DND-41 (cell line): ENCODE measurements at regions not wholly inside any gene's neighbourhood (a gene's known extent, or its start where the extent isn't known, plus 50 kb on each side); places are given as distances from the start of the nearest gene placed in this dataset.

Experiments
- ATAC-seq: fragments of 200-7000 bp; cut with Tn5 transposase; 3 replicates; pipeline ENCODE4 v1.9.1; 2021; ENCODE audit warnings: low read depth; ENCODE audit not compliant: insufficient read depth
- DNase-seq: peaks from one replicate; pipeline ENCODE4 v3.0.0-alpha.2; 2020
- H2AFZ ChIP-seq: 2 replicates; pipeline ENCODE4 v1.6.0; 2012; ENCODE audit warnings: low read depth, low read length
- H3K27ac ChIP-seq: 2 replicates; pipeline ENCODE4 v1.5.1; 2012; ENCODE audit warnings: low read length, inconsistent platforms
- H3K27me3 ChIP-seq: fragments of 200-600 bp; sonication (generic); 2 replicates; pipeline ENCODE4 v1.6.0; 2012; ENCODE audit warnings: low read length, mild to moderate bottlenecking, inconsistent platforms; ENCODE audit not compliant: insufficient read depth, poor library complexity
- H3K36me3 ChIP-seq: 2 replicates; pipeline ENCODE4 v1.5.1; 2012; ENCODE audit warnings: low read length, inconsistent platforms; ENCODE audit not compliant: insufficient read depth
- H3K4me1 ChIP-seq: 2 replicates; pipeline ENCODE4 v1.5.1; 2012; ENCODE audit warnings: mild to moderate bottlenecking, low read length; ENCODE audit not compliant: insufficient read depth
- H3K4me2 ChIP-seq: 2 replicates; pipeline ENCODE4 v1.6.0; 2012; ENCODE audit warnings: mild to moderate bottlenecking, moderate library complexity, low read length, inconsistent platforms; ENCODE audit not compliant: insufficient read depth
- H3K4me3 ChIP-seq, 2 experiments: fragments of 200-600 bp in 1 of 2; shearing (Covaris generic) in 1 of 2; 2 replicates each; pipeline ENCODE4 v1.5.1; 2012 to 2016; ENCODE audit warnings: inconsistent platforms in 2 of 2, low read length in 2 of 2, mild to moderate bottlenecking in 2 of 2, low read depth in 1 of 2, moderate library complexity in 1 of 2
- H3K79me2 ChIP-seq: 2 replicates; pipeline ENCODE4 v1.6.0; 2012; ENCODE audit warnings: low read length, inconsistent platforms; ENCODE audit not compliant: insufficient read depth
- H3K9ac ChIP-seq: 2 replicates; pipeline ENCODE4 v1.6.0; 2012; ENCODE audit warnings: low read depth, mild to moderate bottlenecking, inconsistent platforms, low read length, moderate library complexity
- H3K9me3 ChIP-seq: 2 replicates; pipeline ENCODE4 v1.5.1; 2012; ENCODE audit warnings: low read length, moderate library complexity, mild to moderate bottlenecking, inconsistent platforms; ENCODE audit not compliant: insufficient read depth, severe bottlenecking
- H4K20me1 ChIP-seq: 2 replicates; pipeline ENCODE4 v1.6.0; 2012; ENCODE audit warnings: low read length; ENCODE audit not compliant: insufficient read depth
- CTCF ChIP-seq: IDR thresholded peaks from 2 replicates; pipeline ENCODE4 v1.5.1; 2012; ENCODE audit warnings: borderline replicate concordance, low read length, moderate library complexity, mild to moderate bottlenecking; ENCODE audit not compliant: poor library complexity, severe bottlenecking; ENCODE audit errors: extremely low read depth
- EZH2 ChIP-seq: IDR thresholded peaks from 3 replicates; pipeline ENCODE4 v1.6.1; 2012; ENCODE audit warnings: borderline replicate concordance, low read depth, mild to moderate bottlenecking, moderate library complexity, low read length, inconsistent platforms; ENCODE audit not compliant: severe bottlenecking

- H3K79me2 ChIP-seq, result no peaks in the 10 kb centered on the region
- DNase-seq (no peak), ATAC-seq (no peak)
- no peaks in the 10 kb centered on the region for H4K20me1 ChIP-seq
- H3K27me3 ChIP-seq, result no peaks in the 10 kb centered on the region
- H3K4me3 ChIP-seq, result no peak overlapping the region
- no peak overlapping the region for H3K4me2 ChIP-seq
- H2AFZ ChIP-seq, result no peak overlapping the region
- no peaks in the 10 kb centered on the region for H3K36me3 ChIP-seq
- no peaks in the 10 kb centered on the region for H3K4me1 ChIP-seq
- no peaks in the 10 kb centered on the region for H3K9me3 ChIP-seq
- H3K9ac ChIP-seq, result no peak overlapping the region
- TF ChIP-seq EZH2 (no peak), CTCF (no peak)
- no peak overlapping the region for H3K27ac ChIP-seq
These were observed 73.7 kb upstream of the PIK3C3 start for GRCh38 chr18:41881285-41881684.

GRCh38 chr18:41879256-41879655 lies 75.8 kb upstream of the PIK3C3 start:
- Histone ChIP-seq H3K9ac (no peak overlapping the region), H3K27ac (no peak overlapping the region), H3K27me3 (no peaks in the 10 kb centered on the region), H3K79me2 (no peaks in the 10 kb centered on the region), H3K9me3 (no peaks in the 10 kb centered on the region), H2AFZ (no peak overlapping the region), H3K36me3 (no peaks in the 10 kb centered on the region), H3K4me1 (no peaks in the 10 kb centered on the region), H3K4me3 (no peak overlapping the region), H4K20me1 (no peaks in the 10 kb centered on the region), H3K4me2 (no peak overlapping the region)
- DNase-seq, result no peak
- no peak for ATAC-seq
- TF ChIP-seq CTCF, result no peak
- TF ChIP-seq EZH2, result no peak

- DNase-seq, result no peak
- Histone ChIP-seq H3K9ac (no peak overlapping the region), H3K9me3 (no peaks in the 10 kb centered on the region), H3K36me3 (no peaks in the 10 kb centered on the region), H3K27me3 (no peaks in the 10 kb centered on the region), H3K4me1 (no peaks in the 10 kb centered on the region), H3K27ac (no peak overlapping the region), H3K4me3 (no peak overlapping the region), H3K79me2 (no peaks in the 10 kb centered on the region), H2AFZ (no peak overlapping the region), H3K4me2 (no peak overlapping the region), H4K20me1 (no peaks in the 10 kb centered on the region)
- ATAC-seq, result no peak
- no peak for TF ChIP-seq CTCF
- no peak for TF ChIP-seq EZH2
These were observed 79.8 kb upstream of the PIK3C3 start for GRCh38 chr18:41875094-41875780.

GRCh38 chr18:41873730-41874129 lies 81.3 kb upstream of the PIK3C3 start:
- Histone ChIP-seq H3K4me2 (no peak overlapping the region), H3K4me3 (no peak overlapping the region), H3K27ac (no peak overlapping the region), H3K9me3 (no peaks in the 10 kb centered on the region), H3K9ac (no peak overlapping the region), H4K20me1 (no peaks in the 10 kb centered on the region), H2AFZ (no peak overlapping the region), H3K4me1 (no peaks in the 10 kb centered on the region), H3K27me3 (no peaks in the 10 kb centered on the region), H3K79me2 (no peaks in the 10 kb centered on the region), H3K36me3 (no peaks in the 10 kb centered on the region)
- no peak for TF ChIP-seq EZH2
- no peak for TF ChIP-seq CTCF
- no peak for DNase-seq
- no peak for ATAC-seq
